Fibroblast of lung (primary cell): ENCODE measurements at regions not wholly inside any gene's neighbourhood (a gene's known extent, or its start where the extent isn't known, plus 50 kb on each side); places are given as distances from the start of the nearest gene placed in this dataset.
"Not testable (repeated sequence)": the region's sequence is repeated elsewhere in the genome, so short reads cannot be mapped to it uniquely, and the experiment has no call there.

ENCODE experiments used
- DNase-seq, 2 donors: peaks; one replicate each; pipeline versions ENCODE4 v3.0.0 to v3.0.0-alpha.2; 2010; ENCODE audit warnings: low read depth in 2 of 2
- H2AFZ ChIP-seq: 2 replicates; pipeline ENCODE4 v1.5.1; 2012; ENCODE audit warnings: low read length, control low read depth, inconsistent platforms
- H3K27ac ChIP-seq: 2 replicates; pipeline ENCODE4 v1.5.1; 2011; ENCODE audit warnings: low read length, control low read depth; ENCODE audit not compliant: insufficient read depth
- H3K27me3 ChIP-seq: 2 replicates; pipeline ENCODE4 v1.5.1; 2011; ENCODE audit warnings: mild to moderate bottlenecking, low read length; ENCODE audit not compliant: control insufficient read depth, insufficient read depth
- H3K36me3 ChIP-seq: 2 replicates; pipeline ENCODE4 v1.5.1; 2011; ENCODE audit warnings: low read length; ENCODE audit not compliant: control insufficient read depth, insufficient read depth
- H3K4me1 ChIP-seq: 2 replicates; pipeline ENCODE4 v1.5.1; 2011; ENCODE audit warnings: low read length; ENCODE audit not compliant: control insufficient read depth, insufficient read depth; ENCODE audit errors: extremely low read depth
- H3K4me2 ChIP-seq: 2 replicates; pipeline ENCODE4 v1.5.1; 2011; ENCODE audit warnings: low read length, control low read depth; ENCODE audit not compliant: insufficient read depth; ENCODE audit errors: extremely low read depth
- H3K4me3 ChIP-seq, 4 experiments: fragments of 200-600 bp in 1 of 4; sonication (generic) in 1 of 4; replicated peaks in 1 of 4; 2 replicates each; pipeline ENCODE4 v1.5.1; 2011 to 2016; ENCODE audit warnings: low read length in 4 of 4, low read depth in 3 of 4, mild to moderate bottlenecking in 3 of 4, control low read depth in 2 of 4, inconsistent platforms in 1 of 4, mixed read lengths in 1 of 4; ENCODE audit not compliant: insufficient read depth in 1 of 4; ENCODE audit errors: control extremely low read depth in 1 of 4
- H3K79me2 ChIP-seq: 2 replicates; pipeline ENCODE4 v1.5.1; 2012; ENCODE audit warnings: mild to moderate bottlenecking, low read length, inconsistent platforms; ENCODE audit not compliant: control insufficient read depth, insufficient read depth
- H3K9ac ChIP-seq: 2 replicates; pipeline ENCODE4 v1.5.1; 2011; ENCODE audit warnings: mild to moderate bottlenecking, low read length, control low read depth; ENCODE audit not compliant: insufficient read depth
- H3K9me3 ChIP-seq: 2 replicates; pipeline ENCODE4 v1.5.1; 2012; ENCODE audit warnings: low read depth, low read length; ENCODE audit not compliant: control insufficient read depth, insufficient read depth
- H4K20me1 ChIP-seq: 2 replicates; pipeline ENCODE4 v1.5.1; 2011; ENCODE audit warnings: low read length; ENCODE audit not compliant: control insufficient read depth, insufficient read depth; ENCODE audit errors: extremely low read depth
- CTCF ChIP-seq, 2 donors: IDR thresholded peaks in 1 of 2; conservative IDR thresholded peaks in 1 of 2; 1 replicate in 1 of 2; 2 replicates in 1 of 2; pipeline ENCODE4 v1.5.1; 2011 to 2012; ENCODE audit warnings: low read length in 2 of 2, control low read depth in 1 of 2, inconsistent platforms in 1 of 2, low read depth in 1 of 2, mild to moderate bottlenecking in 1 of 2
- EZH2 ChIP-seq: IDR thresholded peaks from 2 replicates; pipeline ENCODE4 v1.5.1; 2012; ENCODE audit warnings: low read length, control low read depth, mild to moderate bottlenecking; ENCODE audit errors: missing control alignments

DNA sequence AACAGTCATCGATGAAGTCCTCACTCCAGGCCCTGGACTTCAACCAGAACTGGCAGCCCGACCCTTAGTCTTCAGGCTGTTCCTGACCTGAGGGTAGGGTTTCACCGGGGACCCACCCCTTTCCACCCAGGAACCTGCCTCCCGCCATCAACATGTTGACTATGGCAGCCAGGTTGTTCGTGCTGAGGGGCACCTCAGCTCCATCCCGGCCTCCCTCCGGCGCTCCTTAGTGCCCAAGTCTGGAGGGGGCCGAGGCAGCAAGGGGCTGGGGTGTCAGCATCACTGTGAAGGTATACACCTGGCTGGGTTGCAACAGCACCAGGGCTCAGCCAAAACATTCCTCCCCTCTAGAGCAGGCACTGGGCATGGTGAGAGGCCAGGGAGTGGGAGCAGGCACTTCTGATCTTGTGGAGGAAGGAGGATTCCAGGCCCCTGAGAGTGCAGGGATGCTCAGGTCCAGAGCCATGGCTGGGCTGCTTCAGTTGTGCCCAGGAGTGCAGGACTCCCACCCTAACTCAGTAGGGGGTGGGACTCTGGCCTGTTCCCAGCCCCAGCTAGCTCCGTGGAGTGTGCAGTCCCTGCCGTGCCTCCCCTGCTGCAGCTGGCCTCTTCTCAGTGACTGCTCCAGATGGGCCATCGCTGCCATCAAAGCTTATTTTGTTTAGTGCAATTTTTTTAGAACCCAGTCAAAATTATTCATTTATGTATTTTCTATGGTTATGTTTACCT is 1445.9 kb downstream of the PCDH9 start:
- H3K27me3 ChIP-seq = no peaks in the 10 kb centered on the region
- H3K4me3 ChIP-seq = no peak overlapping the region
- no peaks in the 10 kb centered on the region for H3K79me2 ChIP-seq
- no peaks in the 10 kb centered on the region for H3K4me1 ChIP-seq
- TF ChIP-seq CTCF (conservative IDR thresholded peaks at IDR 0.05 in 1 of 2, IDR thresholded peaks at IDR 0.05 in 1 of 2; ENCODE audit: low read depth in 1 of 2, low read length in 2 of 2) = no peak
- no peak for TF ChIP-seq EZH2
- no peak overlapping the region for H3K9ac ChIP-seq
- no peak overlapping the region for H2AFZ ChIP-seq
- no peaks in the 10 kb centered on the region for H3K36me3 ChIP-seq
- H3K27ac ChIP-seq = no peak overlapping the region
- no peaks in the 10 kb centered on the region for H4K20me1 ChIP-seq
- no peaks in the 10 kb centered on the region for H3K9me3 ChIP-seq
- H3K4me2 ChIP-seq = no peak overlapping the region
- DNase-seq = no peak

DNA sequence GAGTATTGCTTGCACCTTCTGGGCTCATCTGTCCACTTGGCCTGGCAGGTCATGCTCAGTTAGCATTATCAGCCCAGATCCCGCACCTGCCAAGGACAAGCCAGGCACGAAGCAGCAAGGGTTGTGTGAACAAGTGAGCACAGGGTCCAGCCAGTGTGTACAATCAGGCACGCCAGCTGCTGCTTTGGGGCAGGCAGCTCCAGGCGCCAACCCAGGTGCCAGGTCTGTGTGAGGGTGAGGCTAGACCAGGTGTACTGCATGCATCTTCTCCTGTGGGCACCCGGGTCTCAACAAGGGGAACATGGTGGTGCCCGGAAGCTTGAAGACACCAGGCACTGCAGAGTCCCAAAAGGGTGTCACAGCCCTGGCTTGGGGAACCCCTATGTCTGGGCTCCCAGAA is 1446.8 kb downstream of the PCDH9 start:
- TF ChIP-seq CTCF (conservative IDR thresholded peaks at IDR 0.05 in 1 of 2, IDR thresholded peaks at IDR 0.05 in 1 of 2; ENCODE audit: low read depth in 1 of 2, low read length in 2 of 2) (no peak), EZH2 (no peak)

GRCh38 chr13:65771704-65772313 is 1458.3 kb downstream of the PCDH9 start:
- not testable (repeated sequence) for H3K4me2 ChIP-seq, H2AFZ ChIP-seq, H3K36me3 ChIP-seq, H3K9ac ChIP-seq, H4K20me1 ChIP-seq, H3K9me3 ChIP-seq, H3K27me3 ChIP-seq, DNase-seq, H3K79me2 ChIP-seq, H3K27ac ChIP-seq, H3K4me3 ChIP-seq, H3K4me1 ChIP-seq

More for the DNA sequence above, 1446.8 kb downstream of the PCDH9 start:
- no peaks in the 10 kb centered on the region for H3K36me3 ChIP-seq
- no peak overlapping the region for H3K9ac ChIP-seq
- no peak for DNase-seq
- no peaks in the 10 kb centered on the region for H3K27me3 ChIP-seq
- no peaks in the 10 kb centered on the region for H4K20me1 ChIP-seq
- H3K79me2 ChIP-seq = no peaks in the 10 kb centered on the region
- H3K4me2 ChIP-seq = no peak overlapping the region
- H3K4me1 ChIP-seq = no peaks in the 10 kb centered on the region
- H2AFZ ChIP-seq = no peak overlapping the region
- no peak overlapping the region for H3K4me3 ChIP-seq
- no peak overlapping the region for H3K27ac ChIP-seq
- H3K9me3 ChIP-seq = no peaks in the 10 kb centered on the region
